Fibroblast of pulmonary artery (primary cell): ENCODE measurements at regions not wholly inside any gene's neighbourhood (a gene's known extent, or its start where the extent isn't known, plus 50 kb on each side); places are given as distances from the start of the nearest gene placed in this dataset.

ENCODE experiments used
- DNase-seq: peaks from one replicate; pipeline ENCODE4 v3.0.0-alpha.2; 2010; ENCODE audit warnings: low read depth
- H3K4me3 ChIP-seq: replicated peaks from 2 replicates; pipeline ENCODE4 v1.5.1; 2011; ENCODE audit warnings: low read depth, mild to moderate bottlenecking, control low read depth, low read length, moderate library complexity
- TF ChIP-seq, protein P1 (sequence below): IDR thresholded peaks from 2 replicates; pipeline ENCODE4 v1.5.1; 2011; ENCODE audit warnings: mild to moderate bottlenecking, control low read depth, low read length, inconsistent platforms; ENCODE audit errors: missing control alignments

- TF ChIP-seq, protein P1, sequence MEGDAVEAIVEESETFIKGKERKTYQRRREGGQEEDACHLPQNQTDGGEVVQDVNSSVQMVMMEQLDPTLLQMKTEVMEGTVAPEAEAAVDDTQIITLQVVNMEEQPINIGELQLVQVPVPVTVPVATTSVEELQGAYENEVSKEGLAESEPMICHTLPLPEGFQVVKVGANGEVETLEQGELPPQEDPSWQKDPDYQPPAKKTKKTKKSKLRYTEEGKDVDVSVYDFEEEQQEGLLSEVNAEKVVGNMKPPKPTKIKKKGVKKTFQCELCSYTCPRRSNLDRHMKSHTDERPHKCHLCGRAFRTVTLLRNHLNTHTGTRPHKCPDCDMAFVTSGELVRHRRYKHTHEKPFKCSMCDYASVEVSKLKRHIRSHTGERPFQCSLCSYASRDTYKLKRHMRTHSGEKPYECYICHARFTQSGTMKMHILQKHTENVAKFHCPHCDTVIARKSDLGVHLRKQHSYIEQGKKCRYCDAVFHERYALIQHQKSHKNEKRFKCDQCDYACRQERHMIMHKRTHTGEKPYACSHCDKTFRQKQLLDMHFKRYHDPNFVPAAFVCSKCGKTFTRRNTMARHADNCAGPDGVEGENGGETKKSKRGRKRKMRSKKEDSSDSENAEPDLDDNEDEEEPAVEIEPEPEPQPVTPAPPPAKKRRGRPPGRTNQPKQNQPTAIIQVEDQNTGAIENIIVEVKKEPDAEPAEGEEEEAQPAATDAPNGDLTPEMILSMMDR = no peak
- H3K4me3 ChIP-seq = no peak overlapping the region
These were observed 307.3 kb upstream of the MPDZ start for GRCh38 chr9:13586587-13587374.

GRCh38 chr9:13580760-13581159 is 301.3 kb upstream of the MPDZ start:
- DNase-seq = no peak
- TF ChIP-seq, protein P1 = no peak
- H3K4me3 ChIP-seq = no peak overlapping the region

More at GRCh38 chr9:13586587-13587374, 307.3 kb upstream of the MPDZ start:
- no peak for DNase-seq

GRCh38 chr9:13580131-13580530 is 300.6 kb upstream of the MPDZ start:
- H3K4me3 ChIP-seq = no peak overlapping the region
- TF ChIP-seq, protein P1 = no peak
- no peak for DNase-seq

GRCh38 chr9:13576101-13576500 is 296.6 kb upstream of the MPDZ start:
- peak; percentile 52 for DNase-seq
- TF ChIP-seq, protein P1 = no peak

DNA sequence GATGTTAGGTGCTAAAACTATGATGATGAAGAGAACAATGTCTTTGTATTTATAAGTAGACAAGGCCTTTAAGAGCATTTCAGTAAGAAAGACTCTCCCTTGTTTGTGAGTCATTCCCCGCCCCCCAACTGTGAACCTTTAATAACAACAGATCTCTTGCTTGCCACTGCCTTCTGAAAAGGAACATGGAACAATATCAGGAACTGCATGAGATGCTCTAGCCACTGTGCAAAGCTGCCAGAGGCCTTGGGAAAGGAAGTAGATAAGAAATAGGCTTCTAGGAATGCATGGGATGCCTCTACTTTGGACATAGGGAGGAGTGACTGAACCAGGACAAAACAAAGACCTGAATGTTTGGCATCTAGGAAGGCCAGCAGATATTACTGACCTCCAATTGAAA is 296.1 kb upstream of the MPDZ start:
- DNase-seq = peak; percentile 98
- no peak overlapping the region for H3K4me3 ChIP-seq
- TF ChIP-seq, protein P1 = no peak

More at GRCh38 chr9:13576101-13576500, 296.6 kb upstream of the MPDZ start:
- no peak overlapping the region for H3K4me3 ChIP-seq

DNA sequence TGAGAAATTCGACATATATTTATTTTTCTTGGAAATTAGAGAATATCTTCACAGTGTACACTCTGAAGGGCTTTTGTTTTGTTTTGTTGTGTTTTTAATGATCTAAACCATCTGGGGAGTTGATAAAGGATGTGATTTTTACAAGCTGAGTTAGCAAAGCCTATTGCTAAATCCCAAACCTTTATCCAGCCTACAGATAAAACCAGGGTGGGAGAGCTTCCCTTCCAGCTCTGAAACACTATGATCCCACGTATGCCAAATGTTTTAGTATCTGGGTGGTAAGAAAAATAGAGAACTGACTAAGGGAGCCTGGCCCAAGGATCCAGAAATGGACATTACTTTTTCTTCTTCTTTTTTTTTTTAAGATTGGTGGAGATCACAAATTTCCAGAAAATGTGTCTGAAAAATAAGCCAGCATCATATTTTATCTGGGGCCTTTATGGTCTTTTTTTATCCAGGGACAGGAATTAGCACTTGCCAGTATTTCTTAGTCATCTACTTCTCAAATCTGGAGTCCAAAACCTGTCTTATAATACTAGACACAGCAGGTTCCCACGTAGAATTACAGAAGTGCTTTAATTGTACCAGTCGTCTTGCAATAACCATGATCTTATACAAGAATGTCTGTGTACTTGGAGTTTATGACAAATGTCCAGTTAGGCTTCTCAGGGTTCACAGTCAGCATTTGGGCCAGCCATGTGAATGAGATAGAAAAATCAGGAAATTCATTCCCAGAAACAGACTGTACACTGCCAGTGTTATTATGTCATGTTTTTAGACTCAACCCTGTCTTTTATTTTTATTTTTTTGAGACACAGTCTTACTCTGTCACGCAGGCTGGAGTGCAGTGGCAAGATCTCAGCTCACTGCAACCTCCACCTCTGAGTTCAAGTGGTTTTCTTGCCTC is 290.8 kb upstream of the MPDZ start:
- no peak overlapping the region for H3K4me3 ChIP-seq
- peak; percentile 94 for DNase-seq
- TF ChIP-seq, protein P1 = no peak
